Stomach (tissue), 4 donors: ENCODE measurements at regions not wholly inside any gene's neighbourhood (a gene's known extent, or its start where the extent isn't known, plus 50 kb on each side); places are given as distances from the start of the nearest gene placed in this dataset.

Experiments used
- POLR2AphosphoS5 ChIP-seq, 3 donors: sonication (generic); formaldehyde crosslinking; IDR thresholded peaks; one replicate each; pipeline ENCODE4 v1.6.1; 2016; ENCODE audit warnings: antibody characterized with exemption in 3 of 3
- TF ChIP-seq, protein P1 (sequence below), 7 experiments: fragments of 450-650 bp in 4 of 7; fragments of 200-600 bp in 3 of 7; sonication (generic) in 3 of 7; IDR thresholded peaks; one replicate each; pipeline ENCODE4 v1.5.1; 2016 to 2019; ENCODE audit warnings: antibody characterized with exemption in 7 of 7, control low read depth in 2 of 7, mild to moderate bottlenecking in 1 of 7

DNA sequence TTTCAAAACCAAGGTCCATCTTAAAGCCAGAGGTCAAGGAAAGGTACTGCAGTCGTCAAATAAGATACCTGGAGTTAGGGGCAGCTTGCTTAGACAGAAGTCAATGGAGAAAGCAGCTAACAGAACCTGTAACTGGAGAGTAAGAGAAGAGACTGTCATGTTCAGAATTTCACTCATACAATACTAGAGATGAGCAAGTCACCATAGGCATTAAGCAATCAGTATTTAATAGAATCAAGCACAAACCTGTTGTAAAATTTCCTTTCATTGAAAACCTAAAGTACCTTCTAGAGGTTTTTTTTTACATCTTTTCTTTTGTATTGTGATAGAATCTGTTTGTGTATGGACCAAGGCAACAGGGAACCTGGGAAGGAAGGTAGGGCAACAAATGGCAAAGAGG, 183.4 kb upstream of the ERBB4 start:
- TF ChIP-seq, protein P1, sequence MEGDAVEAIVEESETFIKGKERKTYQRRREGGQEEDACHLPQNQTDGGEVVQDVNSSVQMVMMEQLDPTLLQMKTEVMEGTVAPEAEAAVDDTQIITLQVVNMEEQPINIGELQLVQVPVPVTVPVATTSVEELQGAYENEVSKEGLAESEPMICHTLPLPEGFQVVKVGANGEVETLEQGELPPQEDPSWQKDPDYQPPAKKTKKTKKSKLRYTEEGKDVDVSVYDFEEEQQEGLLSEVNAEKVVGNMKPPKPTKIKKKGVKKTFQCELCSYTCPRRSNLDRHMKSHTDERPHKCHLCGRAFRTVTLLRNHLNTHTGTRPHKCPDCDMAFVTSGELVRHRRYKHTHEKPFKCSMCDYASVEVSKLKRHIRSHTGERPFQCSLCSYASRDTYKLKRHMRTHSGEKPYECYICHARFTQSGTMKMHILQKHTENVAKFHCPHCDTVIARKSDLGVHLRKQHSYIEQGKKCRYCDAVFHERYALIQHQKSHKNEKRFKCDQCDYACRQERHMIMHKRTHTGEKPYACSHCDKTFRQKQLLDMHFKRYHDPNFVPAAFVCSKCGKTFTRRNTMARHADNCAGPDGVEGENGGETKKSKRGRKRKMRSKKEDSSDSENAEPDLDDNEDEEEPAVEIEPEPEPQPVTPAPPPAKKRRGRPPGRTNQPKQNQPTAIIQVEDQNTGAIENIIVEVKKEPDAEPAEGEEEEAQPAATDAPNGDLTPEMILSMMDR (IDR thresholded peaks at IDR 0.05): no peak
- no peak for TF ChIP-seq POLR2AphosphoS5 (IDR thresholded peaks at IDR 0.05)
